ENCODE measurements at regions not wholly inside any gene's neighbourhood (a gene's known extent, or its start where the extent isn't known, plus 50 kb on each side); places are given as distances from the start of the nearest gene placed in this dataset.

GRCh38 chr6:1498491-1499113, 109.2 kb downstream of the FOXF2 start:
- no peak for DNase-seq (ENCODE audit: extremely low spot score)
- H3K4me1 ChIP-seq = peaks cover 0 to 11% (median 5%) of the 10 kb centered on the region in 4 donors
- H3K9me3 ChIP-seq = peaks cover 0 to 9% (median 0%) of the 10 kb centered on the region in 4 donors
- no peaks in the 10 kb centered on the region for H3K36me3 ChIP-seq
- no peak overlapping the region for H3K4me3 ChIP-seq
- 90% methylated on average over 2 of the region's 8 CpGs for WGBS
- H3K27me3 ChIP-seq = no peaks in the 10 kb centered on the region
- intact Hi-C loops (cut with DNase I) = no loop called here
- TF ChIP-seq POLR2A (IDR thresholded peaks at IDR 0.05; ENCODE audit: low read depth) = no peak
- TF ChIP-seq EP300 (IDR thresholded peaks at IDR 0.05) = no peak
- no peak for TF ChIP-seq CTCF (IDR thresholded peaks at IDR 0.05)
- no peak for TF ChIP-seq POLR2AphosphoS5 (IDR thresholded peaks at IDR 0.05)
- H3K27ac ChIP-seq (replicated peaks in 1 of 4) = no peak overlapping the region

- 66% methylated on average over 8 of the region's 8 CpGs for WGBS
- no peak overlapping the region for H3K27ac ChIP-seq (replicated peaks in 1 of 4)
Measured at GRCh38 chr6:1499777-1500176, 109.9 kb upstream of the FOXC1 start.

GRCh38 chr6:1500913-1501312, 108.8 kb upstream of the FOXC1 start:
- Histone ChIP-seq H3K27ac (replicated peaks in 1 of 4) (no peak overlapping the region), H3K36me3 (no peaks in the 10 kb centered on the region), H3K9me3 (peaks cover 0 to 6% (median 0%) of the 10 kb centered on the region in 4 donors), H3K4me1 (peaks cover 0 to 11% (median 6%) of the 10 kb centered on the region in 4 donors), H3K27me3 (no peaks in the 10 kb centered on the region), H3K4me3 (no peak overlapping the region)
- DNase-seq (ENCODE audit: extremely low spot score) = no peak
- 81% methylated on average over 11 of the region's 11 CpGs for WGBS
- intact Hi-C loops (cut with DNase I) = no loop called here
- no peak for TF ChIP-seq POLR2AphosphoS5 (IDR thresholded peaks at IDR 0.05)
- TF ChIP-seq POLR2A (IDR thresholded peaks at IDR 0.05; ENCODE audit: low read depth) = no peak
- TF ChIP-seq CTCF (IDR thresholded peaks at IDR 0.05) = no peak
- TF ChIP-seq EP300 (IDR thresholded peaks at IDR 0.05) = no peak

More at GRCh38 chr6:1499777-1500176, 109.9 kb upstream of the FOXC1 start:
- intact Hi-C loops (cut with DNase I) = no loop called here
- no peak for DNase-seq (ENCODE audit: extremely low spot score)
- TF ChIP-seq EP300 (IDR thresholded peaks at IDR 0.05) (no peak), POLR2A (IDR thresholded peaks at IDR 0.05; ENCODE audit: low read depth) (no peak), POLR2AphosphoS5 (IDR thresholded peaks at IDR 0.05) (no peak), CTCF (IDR thresholded peaks at IDR 0.05) (no peak)
- Histone ChIP-seq H3K27me3 (no peaks in the 10 kb centered on the region), H3K9me3 (peaks cover 0 to 9% (median 0%) of the 10 kb centered on the region in 4 donors), H3K36me3 (no peaks in the 10 kb centered on the region), H3K4me3 (no peak overlapping the region), H3K4me1 (peaks cover 0 to 11% (median 6%) of the 10 kb centered on the region in 4 donors)

- H3K27ac ChIP-seq (replicated peaks in 1 of 4) = no peak overlapping the region
- H3K9me3 ChIP-seq = no peaks in the 10 kb centered on the region
- no peak for DNase-seq (ENCODE audit: extremely low spot score)
- 76% methylated on average over 7 of the region's 7 CpGs for WGBS
- H3K27me3 ChIP-seq = no peaks in the 10 kb centered on the region
- no peaks in the 10 kb centered on the region for H3K36me3 ChIP-seq
- peaks cover 0 to 11% (median 6%) of the 10 kb centered on the region in 4 donors for H3K4me1 ChIP-seq
- no peak overlapping the region for H3K4me3 ChIP-seq
- no peak for TF ChIP-seq EP300 (IDR thresholded peaks at IDR 0.05)
- no peak for TF ChIP-seq POLR2A (IDR thresholded peaks at IDR 0.05; ENCODE audit: low read depth)
- no peak for TF ChIP-seq CTCF (IDR thresholded peaks at IDR 0.05)
- TF ChIP-seq POLR2AphosphoS5 (IDR thresholded peaks at IDR 0.05) = no peak
- intact Hi-C loops (cut with DNase I) = no loop called here
Measured at GRCh38 chr6:1502041-1502440, 107.7 kb upstream of the FOXC1 start.

GRCh38 chr6:1503811-1504210, 105.9 kb upstream of the FOXC1 start:
- Histone ChIP-seq H3K9me3 (no peaks in the 10 kb centered on the region), H3K4me1 (peaks cover 0 to 3% (median 0%) of the 10 kb centered on the region in 4 donors), H3K27me3 (no peaks in the 10 kb centered on the region), H3K36me3 (no peaks in the 10 kb centered on the region), H3K4me3 (no peak overlapping the region), H3K27ac (replicated peaks in 1 of 4) (no peak overlapping the region)
- WGBS = 62% methylated on average over 3 of the region's 3 CpGs
- DNase-seq (ENCODE audit: extremely low spot score) = no peak
- TF ChIP-seq POLR2AphosphoS5 (IDR thresholded peaks at IDR 0.05) = no peak
- intact Hi-C loops (cut with DNase I) = no loop called here
